B cell (primary cell): ENCODE measurements at regions not wholly inside any gene's neighbourhood (a gene's known extent, or its start where the extent isn't known, plus 50 kb on each side); places are given as distances from the start of the nearest gene placed in this dataset.

ENCODE experiments used
- ATAC-seq: fragments of 200-7000 bp; cut with Tn5 transposase; one replicate; pipeline ENCODE4 v1.10.0; 2021; ENCODE audit warnings: low read depth, mild to moderate bottlenecking, moderate number of reproducible peaks, moderate library complexity
- CTCF ChIA-PET: fragments of 350-600 bp; sonication (Branson Sonifier 250); formaldehyde crosslinking; loops from one replicate; lab custom pipeline; 2021; ENCODE audit warnings: antibody characterized with exemption, inconsistent platforms; lab: Charles Lee
- POLR2A ChIA-PET: fragments of 350-600 bp; sonication (Branson Sonifier 250); formaldehyde crosslinking; loops from one replicate; lab custom pipeline; 2021; ENCODE audit warnings: antibody characterized with exemption; lab: Charles Lee
- DNase-seq: peaks from one replicate; pipeline ENCODE4 v3.0.0; 2013
- H2AFZ ChIP-seq: 2 replicates; pipeline ENCODE4 v1.6.1; 2012; ENCODE audit warnings: mild to moderate bottlenecking, low read depth, low read length; ENCODE audit not compliant: insufficient read depth, poor library complexity, severe bottlenecking
- H3K27ac ChIP-seq, 2 donors: 1 replicate in 1 of 2; 2 replicates in 1 of 2; pipeline ENCODE4 v1.5.1; 2012 to 2013; ENCODE audit warnings: low read length in 2 of 2, mild to moderate bottlenecking in 2 of 2, moderate library complexity in 1 of 2
- H3K27me3 ChIP-seq, 4 experiments: fragments of 200-600 bp in 1 of 4; sonication (generic) in 1 of 4; replicated peaks in 1 of 4; 1 replicate in 2 of 4; 2 replicates in 2 of 4; pipeline versions ENCODE4 v1.6.1 to v1.7.0; 2013 to 2016; ENCODE audit warnings: low read length in 3 of 4, mild to moderate bottlenecking in 2 of 4, mixed read lengths in 1 of 4, moderate library complexity in 1 of 4; ENCODE audit not compliant: insufficient read depth in 4 of 4, control insufficient read depth in 3 of 4; ENCODE audit errors: control extremely low read depth in 1 of 4
- H3K36me3 ChIP-seq, 2 experiments: replicated peaks in 1 of 2; 1 replicate in 1 of 2; 2 replicates in 1 of 2; pipeline versions ENCODE4 v1.6.1 to v1.7.1; 2013; ENCODE audit warnings: low read length in 1 of 2; ENCODE audit not compliant: insufficient read depth in 2 of 2, control insufficient read depth in 1 of 2; ENCODE audit errors: control extremely low read depth in 1 of 2, extremely low read depth in 1 of 2
- H3K4me1 ChIP-seq, 2 donors: fragments of 200-600 bp in 1 of 2; sonication (generic) in 1 of 2; 1 replicate in 1 of 2; 2 replicates in 1 of 2; pipeline versions ENCODE4 v1.5.1 to v1.6.1; 2013 to 2017; ENCODE audit warnings: low read length in 2 of 2; ENCODE audit not compliant: control insufficient read depth in 2 of 2, insufficient read depth in 2 of 2
- H3K4me2 ChIP-seq: replicated peaks from 2 replicates; pipeline ENCODE3; 2012; ENCODE audit warnings: mild to moderate bottlenecking, low read depth, low read length; ENCODE audit not compliant: poor library complexity, severe bottlenecking
- H3K4me3 ChIP-seq, 5 experiments: fragments of 200-600 bp in 1 of 5; sonication (generic) in 1 of 5; 1 replicate in 3 of 5; 2 replicates in 2 of 5; pipeline versions ENCODE4 v1.5.1 to v1.7.0; 2011 to 2016; ENCODE audit warnings: low read length in 4 of 5, mild to moderate bottlenecking in 4 of 5, low read depth in 2 of 5, control low read depth in 1 of 5, moderate library complexity in 1 of 5; ENCODE audit not compliant: insufficient read depth in 1 of 5; ENCODE audit errors: control extremely low read depth in 1 of 5, extremely low read depth in 1 of 5
- H3K79me2 ChIP-seq: fragments of 200-600 bp; sonication (generic); one replicate; pipeline ENCODE4 v1.6.0; 2016; ENCODE audit warnings: low read length; ENCODE audit not compliant: control insufficient read depth, insufficient read depth
- H3K9ac ChIP-seq: fragments of 200-600 bp; sonication (generic); 2 replicates; pipeline ENCODE4 v1.6.1; 2017; ENCODE audit warnings: mild to moderate bottlenecking, low read length, moderate library complexity
- H3K9me3 ChIP-seq, 3 donors: one replicate each; pipeline versions ENCODE4 v1.6.1 to v1.7.1; 2013; ENCODE audit warnings: low read length in 2 of 3; ENCODE audit not compliant: control insufficient read depth in 2 of 3, insufficient read depth in 1 of 3; ENCODE audit errors: control extremely low read depth in 1 of 3
- H4K20me1 ChIP-seq: 2 replicates; pipeline ENCODE4 v1.6.0; 2012; ENCODE audit warnings: mild to moderate bottlenecking, low read length; ENCODE audit not compliant: insufficient read depth, control insufficient read depth, poor library complexity, severe bottlenecking
- H3K27ac Mint-ChIP-seq: one replicate; pipeline ENCODE4 v1.8.0; 2021; ENCODE audit warnings: mixed read lengths
- H3K27me3 Mint-ChIP-seq: one replicate; pipeline ENCODE4 v1.8.0; 2021; ENCODE audit warnings: mixed read lengths
- H3K4me1 Mint-ChIP-seq: one replicate; pipeline ENCODE4 v1.8.0; 2021; ENCODE audit warnings: mixed read lengths
- H3K4me3 Mint-ChIP-seq: one replicate; pipeline ENCODE4 v1.8.0; 2021; ENCODE audit warnings: mixed read lengths
- H3K9me3 Mint-ChIP-seq: one replicate; pipeline ENCODE4 v1.8.0; 2022; ENCODE audit warnings: mixed read lengths; ENCODE audit not compliant: insufficient read depth
- EZH2 ChIP-seq: IDR thresholded peaks from 2 replicates; pipeline ENCODE4 v1.6.1; 2012; ENCODE audit warnings: borderline replicate concordance, low read depth, mild to moderate bottlenecking, moderate library complexity, low read length; ENCODE audit not compliant: insufficient read depth, poor library complexity, severe bottlenecking
- WGBS: methylation state at CpG from one replicate; pipeline ENCODE4 v1.1.5; 2013; ENCODE audit warnings: missing lambda C conversion rate; ENCODE audit not compliant: insufficient coverage; 5-methylcytosine and 5-hydroxymethylcytosine counted together
- intact Hi-C: fragments of 100-400 bp; cut with micrococcal nuclease; formaldehyde crosslinking; loops from one replicate; pipeline ENCODE4 v1.10.0; 2022
- TF ChIP-seq, protein P1 (sequence below): fragments of 200-600 bp; IDR thresholded peaks from one replicate; pipeline ENCODE4 v1.8.0; 2022; ENCODE audit warnings: antibody characterized with exemption, mild to moderate bottlenecking

DNA sequence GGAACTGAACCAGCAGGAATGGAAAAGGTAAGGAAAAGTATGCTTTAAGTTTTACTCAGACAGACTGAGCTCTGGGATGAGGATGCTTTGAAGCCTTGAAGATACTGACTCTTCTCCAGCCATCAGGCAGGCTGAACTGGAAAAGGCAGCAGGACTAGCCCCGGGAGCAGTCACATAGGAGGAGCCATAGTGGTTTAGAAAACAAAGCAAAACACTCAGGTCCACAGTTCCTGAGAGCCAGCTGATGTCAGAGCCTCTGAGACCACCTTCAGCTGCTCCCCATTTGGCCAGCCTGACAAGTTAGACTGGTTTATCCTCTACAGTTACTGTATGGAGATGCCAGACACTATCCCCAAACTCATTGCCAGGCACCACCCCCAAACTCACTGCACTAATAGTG, 167.9 kb upstream of the CPEB2 start:
- Histone ChIP-seq H3K4me3 (no peak overlapping the region), H3K4me2 (no peak overlapping the region), H3K9ac (no peak overlapping the region), H3K79me2 (no peaks in the 10 kb centered on the region), H3K9me3 (peaks cover 0 to 3% (median 0%) of the 10 kb centered on the region in 3 donors), H3K27ac (no peak overlapping the region), H3K36me3 (no peaks in the 10 kb centered on the region), H3K27me3 (no peaks in the 10 kb centered on the region), H2AFZ (no peak overlapping the region), H3K4me1 (no peaks in the 10 kb centered on the region), H4K20me1 (no peaks in the 10 kb centered on the region)
- Mint-ChIP-seq H3K4me1 (no peaks in the 10 kb centered on the region), H3K27ac (no peak overlapping the region), H3K4me3 (no peak overlapping the region), H3K9me3 (no peaks in the 10 kb centered on the region), H3K27me3 (no peaks in the 10 kb centered on the region)
- DNase-seq, result no peak
- TF ChIP-seq EZH2, result no peak
- TF ChIP-seq, protein P1, sequence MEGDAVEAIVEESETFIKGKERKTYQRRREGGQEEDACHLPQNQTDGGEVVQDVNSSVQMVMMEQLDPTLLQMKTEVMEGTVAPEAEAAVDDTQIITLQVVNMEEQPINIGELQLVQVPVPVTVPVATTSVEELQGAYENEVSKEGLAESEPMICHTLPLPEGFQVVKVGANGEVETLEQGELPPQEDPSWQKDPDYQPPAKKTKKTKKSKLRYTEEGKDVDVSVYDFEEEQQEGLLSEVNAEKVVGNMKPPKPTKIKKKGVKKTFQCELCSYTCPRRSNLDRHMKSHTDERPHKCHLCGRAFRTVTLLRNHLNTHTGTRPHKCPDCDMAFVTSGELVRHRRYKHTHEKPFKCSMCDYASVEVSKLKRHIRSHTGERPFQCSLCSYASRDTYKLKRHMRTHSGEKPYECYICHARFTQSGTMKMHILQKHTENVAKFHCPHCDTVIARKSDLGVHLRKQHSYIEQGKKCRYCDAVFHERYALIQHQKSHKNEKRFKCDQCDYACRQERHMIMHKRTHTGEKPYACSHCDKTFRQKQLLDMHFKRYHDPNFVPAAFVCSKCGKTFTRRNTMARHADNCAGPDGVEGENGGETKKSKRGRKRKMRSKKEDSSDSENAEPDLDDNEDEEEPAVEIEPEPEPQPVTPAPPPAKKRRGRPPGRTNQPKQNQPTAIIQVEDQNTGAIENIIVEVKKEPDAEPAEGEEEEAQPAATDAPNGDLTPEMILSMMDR, result no peak
- WGBS, result 100% methylated on average over 1 of the region's 1 CpG
- POLR2A ChIA-PET, result no interaction called here
- CTCF ChIA-PET, result no interaction called here
- intact Hi-C loops, result no loop called here
- ATAC-seq, result no peak

- no peak overlapping the region for H3K27ac ChIP-seq
- no peaks in the 10 kb centered on the region for H3K27me3 Mint-ChIP-seq
- WGBS, result 0% methylated on average over 1 of the region's 1 CpG
- H3K4me1 Mint-ChIP-seq, result no peaks in the 10 kb centered on the region
- H3K27ac Mint-ChIP-seq, result no peak overlapping the region
- ChIA-PET CTCF (no interaction called here), POLR2A (no interaction called here)
- H2AFZ ChIP-seq, result no peak overlapping the region
- H3K4me3 Mint-ChIP-seq, result no peak overlapping the region
- no peaks in the 10 kb centered on the region for H3K9me3 Mint-ChIP-seq
- no peaks in the 10 kb centered on the region for H4K20me1 ChIP-seq
- H3K36me3 ChIP-seq, result no peaks in the 10 kb centered on the region
- intact Hi-C loops, result no loop called here
- no peaks in the 10 kb centered on the region for H3K79me2 ChIP-seq
- DNase-seq (no peak), ATAC-seq (no peak)
- no peak for TF ChIP-seq EZH2
- TF ChIP-seq, protein P1, result no peak
- H3K4me3 ChIP-seq, result no peak overlapping the region
- no peaks in the 10 kb centered on the region for H3K27me3 ChIP-seq
- peaks cover 0 to 3% (median 0%) of the 10 kb centered on the region in 3 donors for H3K9me3 ChIP-seq
- no peaks in the 10 kb centered on the region for H3K4me1 ChIP-seq
- H3K4me2 ChIP-seq, result no peak overlapping the region
- H3K9ac ChIP-seq, result no peak overlapping the region
Measured at GRCh38 chr4:14835288-14835687, 167.0 kb upstream of the CPEB2 start.
